K562 (cell line): ENCODE measurements at regions not wholly inside any gene's neighbourhood (a gene's known extent, or its start where the extent isn't known, plus 50 kb on each side); places are given as distances from the start of the nearest gene placed in this dataset.

Source experiments
- ATAC-seq: fragments of 200-7000 bp; cut with Tn5 transposase; 3 replicates; pipeline ENCODE4 v1.9.1; 2020; ENCODE audit warnings: moderate library complexity
- BruUV-seq: library from RNA; stranded (reverse); fragments of 400-500 nt; replicated peaks from 2 replicates; lab custom pipeline; 2021; lab: Mats Ljungman, UMichigan
- CTCF ChIA-PET: fragments of 300-600 bp; formaldehyde crosslinking; extraction: SDS; loops from one replicate; lab custom pipeline; 2021; ENCODE audit warnings: low intra/inter-chr PET ratio; lab: Yijun Ruan, JAX
- POLR2A ChIA-PET: fragments of 300-600, 350-650 bp; sonication (Branson Sonifier 250); formaldehyde crosslinking; extraction: SDS; loops from one replicate; lab custom pipeline; 2021; ENCODE audit warnings: antibody characterized with exemption, inconsistent platforms; lab: Yijun Ruan, JAX
- DNase-seq, 4 experiments: peaks; one replicate each; pipeline versions ENCODE4 v3.0.0 to v3.0.0-alpha.2; 2011 to 2018; ENCODE audit warnings: low spot score in 3 of 4, mixed read lengths in 3 of 4; ENCODE audit errors: extremely low read depth in 1 of 4
- FAIRE-seq: peaks from 2 replicates; lab custom pipeline; 2011; peaks lifted over from hg19 to GRCh38; lab: Jason Lieb, UNC
- H2AFZ ChIP-seq: 2 replicates; pipeline ENCODE4 v1.6.0; 2011; ENCODE audit warnings: low read depth, low read length, control low read depth, inconsistent platforms
- H3K27ac ChIP-seq: fragments of 200-600 bp; 3 replicates; pipeline ENCODE4 v1.8.0; 2011; ENCODE audit warnings: low read depth, mild to moderate bottlenecking, control low read depth, inconsistent platforms, low read length, moderate library complexity, mixed read lengths; ENCODE audit errors: extremely low read depth
- H3K27me3 ChIP-seq, 2 experiments: fragments of 300-600 bp in 1 of 2; 2 replicates in 1 of 2; 3 replicates in 1 of 2; pipeline versions ENCODE4 v1.6.0 to v1.8.0; 2011; ENCODE audit warnings: inconsistent platforms in 2 of 2, low read length in 2 of 2, mild to moderate bottlenecking in 1 of 2, mixed read lengths in 1 of 2, moderate library complexity in 1 of 2; ENCODE audit not compliant: control insufficient read depth in 2 of 2, insufficient read depth in 2 of 2
- H3K36me3 ChIP-seq: fragments of 300-600 bp; 3 replicates; pipeline ENCODE4 v1.8.0; 2011; ENCODE audit warnings: mild to moderate bottlenecking, low read length, inconsistent platforms; ENCODE audit not compliant: control insufficient read depth, insufficient read depth
- H3K4me1 ChIP-seq, 2 experiments: fragments of 200-600 bp in 1 of 2; replicated peaks in 1 of 2; 2 replicates in 1 of 2; 3 replicates in 1 of 2; pipeline versions ENCODE4 v1.5.1 to v1.8.0; 2011; ENCODE audit warnings: inconsistent platforms in 2 of 2, low read length in 2 of 2, mild to moderate bottlenecking in 1 of 2, mixed read lengths in 1 of 2, moderate library complexity in 1 of 2; ENCODE audit not compliant: control insufficient read depth in 2 of 2, insufficient read depth in 2 of 2
- H3K4me2 ChIP-seq: 2 replicates; pipeline ENCODE4 v1.6.1; 2011; ENCODE audit warnings: low read length, control low read depth, inconsistent platforms, mixed read lengths; ENCODE audit not compliant: insufficient read depth
- H3K4me3 ChIP-seq: fragments of 200-600 bp; sonication (generic), shearing (Covaris generic); 2 replicates; pipeline ENCODE4 v1.5.1; 2016; ENCODE audit warnings: control low read depth, inconsistent platforms
- H3K79me2 ChIP-seq: fragments of 200-600 bp; 3 replicates; pipeline ENCODE4 v1.8.0; 2011; ENCODE audit warnings: low read length, inconsistent platforms; ENCODE audit not compliant: control insufficient read depth, insufficient read depth
- H3K9ac ChIP-seq, 2 experiments: 2 replicates each; pipeline versions ENCODE4 v1.6.0 to v1.6.1; 2011; ENCODE audit warnings: low read depth in 2 of 2, low read length in 2 of 2, control low read depth in 1 of 2, inconsistent platforms in 1 of 2, mild to moderate bottlenecking in 1 of 2, mixed read lengths in 1 of 2; ENCODE audit not compliant: insufficient read depth in 1 of 2
- H3K9me1 ChIP-seq: one replicate; pipeline ENCODE4 v1.6.0; 2011; ENCODE audit warnings: inconsistent platforms, mild to moderate bottlenecking, low read length, moderate library complexity; ENCODE audit not compliant: control insufficient read depth, insufficient read depth
- H3K9me3 ChIP-seq: replicated peaks from 2 replicates; pipeline ENCODE4 v1.5.1; 2011; ENCODE audit warnings: low read depth, low read length, inconsistent platforms; ENCODE audit not compliant: control insufficient read depth, insufficient read depth
- H4K20me1 ChIP-seq: replicated peaks from 2 replicates; pipeline ENCODE4 v1.6.1; 2011; ENCODE audit warnings: low read length, inconsistent platforms, mixed read lengths; ENCODE audit not compliant: control insufficient read depth, insufficient read depth
- COPS2 ChIP-seq: fragments of 450-650 bp; conservative IDR thresholded peaks from 2 replicates; pipeline ENCODE4 v1.6.1; 2016; ENCODE audit warnings: mild to moderate bottlenecking, moderate library complexity
- CTCFL ChIP-seq: IDR thresholded peaks from 2 replicates; pipeline ENCODE4 v1.6.1; 2011; ENCODE audit warnings: borderline replicate concordance, low read depth, mild to moderate bottlenecking, moderate library complexity, low read length; ENCODE audit not compliant: insufficient read depth, poor library complexity, severe bottlenecking
- FOXJ3 ChIP-seq: sonication (generic); formaldehyde crosslinking; IDR thresholded peaks from 2 replicates; pipeline ENCODE4 v1.4.0; 2020; ENCODE audit warnings: mild to moderate bottlenecking, missing genetic modification reagents
- MXD1 ChIP-seq: fragments of 250-450 bp; sonication (Bioruptor Pico); IDR thresholded peaks from 2 replicates; pipeline ENCODE4 v1.8.0; 2021; ENCODE audit warnings: borderline replicate concordance, mild to moderate bottlenecking, moderate library complexity; ENCODE audit not compliant: poor library complexity, severe bottlenecking
- SNRNP70 ChIP-seq: fragments of 200-400 bp; formaldehyde crosslinking; optimal IDR thresholded peaks from 2 replicates; pipeline ENCODE3; 2017; ENCODE audit warnings: low read depth, low read length
- ZNF77 ChIP-seq: fragments of 250-450 bp; sonication (Bioruptor Pico); IDR thresholded peaks from 2 replicates; pipeline ENCODE4 v1.5.0; 2020
- WGBS: fragments of 100-300 bp; shearing (Covaris generic); methylation state at CpG from one replicate; pipeline ENCODE4 v1.1.6; 2016; ENCODE audit warnings: low coverage, mixed read lengths; ENCODE audit not compliant: insufficient coverage; ENCODE audit errors: missing lambda C conversion rate; 5-methylcytosine and 5-hydroxymethylcytosine counted together
- in situ Hi-C: fragments of 300-500 bp; cut with MboI; formaldehyde crosslinking; loops from 4 replicates; pipeline ENCODE4 v1.15.0; 2018; ENCODE audit warnings: inconsistent platforms, mixed read lengths
- intact Hi-C: fragments of 100-400 bp; cut with micrococcal nuclease; formaldehyde crosslinking; loops from 2 replicates; pipeline ENCODE4 v1.14.2; 2022

GRCh38 chr10:90592638-90593302 is 265.1 kb downstream of the HTR7 start:
- CTCF ChIA-PET: no interaction called here

More at GRCh38 chr10:90592638-90593302, 265.1 kb downstream of the HTR7 start:
- Histone ChIP-seq H3K36me3 (no peaks in the 10 kb centered on the region), H3K4me1 (no peaks in the 10 kb centered on the region), H3K9me1 (no peaks in the 10 kb centered on the region), H3K9me3 (no peaks in the 10 kb centered on the region), H4K20me1 (no peaks in the 10 kb centered on the region)
- no peak for ATAC-seq
- intact Hi-C loops: no loop called here
- TF ChIP-seq SNRNP70: no peak
- no peak for TF ChIP-seq COPS2
- no peak for TF ChIP-seq MXD1
- TF ChIP-seq ZNF77: no peak
- TF ChIP-seq FOXJ3 (CRISPR knock-in tag): no peak
- no peak for TF ChIP-seq CTCFL
- TF ChIP-seq, all 486 proteins: peak for 0
- no peak overlapping the region for H2AFZ ChIP-seq
- H3K79me2 ChIP-seq: no peaks in the 10 kb centered on the region
- no peak overlapping the region for H3K9ac ChIP-seq
- no peak overlapping the region for H3K4me3 ChIP-seq
- in situ Hi-C loops: no loop called here
- no peak for FAIRE-seq
- no peak overlapping the region for H3K4me2 ChIP-seq
- WGBS: 0% methylated on average over 2 of the region's 3 CpGs
- DNase-seq: peak in 1 of 4 experiments; percentile 6
- POLR2A ChIA-PET: no interaction called here
- H3K27me3 ChIP-seq: no peaks in the 10 kb centered on the region
- H3K27ac ChIP-seq: no peak overlapping the region
- no TSS peak for BruUV-seq
